ENCODE measurements at regions not wholly inside any gene's neighbourhood (a gene's known extent, or its start where the extent isn't known, plus 50 kb on each side); places are given as distances from the start of the nearest gene placed in this dataset.

GRCh38 chr10:83333566-83333965, 805.7 kb upstream of the GHITM start:
- TF ChIP-seq CTCF (conservative IDR thresholded peaks at IDR 0.05; ENCODE audit: low read depth): no peak
- DNase-seq (ENCODE audit: low spot score): no peak
- POLR2A ChIA-PET (ENCODE audit: low non-redundant PET): no interaction called here
- CTCF ChIA-PET: no interaction called here
- no peak overlapping the region for H3K27ac ChIP-seq

- TF ChIP-seq CTCF (conservative IDR thresholded peaks at IDR 0.05; ENCODE audit: low read depth): no peak
- no peak for DNase-seq (ENCODE audit: low spot score)
- CTCF ChIA-PET: no interaction called here
Observed at GRCh38 chr10:83343676-83344075, 795.6 kb upstream of the GHITM start.

GRCh38 chr10:83346266-83346910, 792.9 kb upstream of the GHITM start:
- no peak for DNase-seq (ENCODE audit: low spot score)
- POLR2A ChIA-PET (ENCODE audit: low non-redundant PET): no interaction called here
- TF ChIP-seq CTCF (conservative IDR thresholded peaks at IDR 0.05; ENCODE audit: low read depth): no peak
- CTCF ChIA-PET: interaction anchor here (0.7 kb wide), 1 partner anchor 1389 kb away, joined by 3 read pairs; no protein-coding TSS in a partner anchor
- H3K27ac ChIP-seq: no peak overlapping the region

More at GRCh38 chr10:83343676-83344075, 795.6 kb upstream of the GHITM start:
- POLR2A ChIA-PET (ENCODE audit: low non-redundant PET): no interaction called here
- no peak overlapping the region for H3K27ac ChIP-seq

GRCh38 chr10:83352588-83352987, 786.7 kb upstream of the GHITM start:
- no peak overlapping the region for H3K27ac ChIP-seq
- no peak for DNase-seq (ENCODE audit: low spot score)
- ChIA-PET POLR2A (ENCODE audit: low non-redundant PET) (no interaction called here), CTCF (no interaction called here)
- TF ChIP-seq CTCF (conservative IDR thresholded peaks at IDR 0.05; ENCODE audit: low read depth): no peak

- DNase-seq (ENCODE audit: low spot score): no peak
- CTCF ChIA-PET: no interaction called here
- no peak for TF ChIP-seq CTCF (conservative IDR thresholded peaks at IDR 0.05; ENCODE audit: low read depth)
- POLR2A ChIA-PET (ENCODE audit: low non-redundant PET): no interaction called here
- H3K27ac ChIP-seq: no peak overlapping the region
Observed at GRCh38 chr10:83354456-83354855, 784.9 kb upstream of the GHITM start.

GRCh38 chr10:83357004-83357403, 782.3 kb upstream of the GHITM start:
- POLR2A ChIA-PET (ENCODE audit: low non-redundant PET): no interaction called here

More at GRCh38 chr10:83357004-83357403, 782.3 kb upstream of the GHITM start:
- no peak for DNase-seq (ENCODE audit: low spot score)
- CTCF ChIA-PET: interaction anchor here (0.6 kb wide), 1 partner anchor 23 kb away, joined by 5 read pairs; no protein-coding TSS in a partner anchor
- TF ChIP-seq CTCF (conservative IDR thresholded peaks at IDR 0.05; ENCODE audit: low read depth): no peak
- no peak overlapping the region for H3K27ac ChIP-seq

Data from RWPE1 (cell line).